GM21717 (cell line): ENCODE measurements at regions not wholly inside any gene's neighbourhood (a gene's known extent, or its start where the extent isn't known, plus 50 kb on each side); places are given as distances from the start of the nearest gene placed in this dataset.

ENCODE experiments used
- ATAC-seq: cut with Tn5 transposase; IDR thresholded peaks from one replicate; pipeline ENCODE4 v1.9.1; 2021; ENCODE audit warnings: mild to moderate bottlenecking, moderate library complexity; ENCODE audit not compliant: unreplicated experiment

GRCh38 chr14:58923751-58924405 lies 264.6 kb upstream of the DAAM1 start:
- ATAC-seq: no peak

DNA sequence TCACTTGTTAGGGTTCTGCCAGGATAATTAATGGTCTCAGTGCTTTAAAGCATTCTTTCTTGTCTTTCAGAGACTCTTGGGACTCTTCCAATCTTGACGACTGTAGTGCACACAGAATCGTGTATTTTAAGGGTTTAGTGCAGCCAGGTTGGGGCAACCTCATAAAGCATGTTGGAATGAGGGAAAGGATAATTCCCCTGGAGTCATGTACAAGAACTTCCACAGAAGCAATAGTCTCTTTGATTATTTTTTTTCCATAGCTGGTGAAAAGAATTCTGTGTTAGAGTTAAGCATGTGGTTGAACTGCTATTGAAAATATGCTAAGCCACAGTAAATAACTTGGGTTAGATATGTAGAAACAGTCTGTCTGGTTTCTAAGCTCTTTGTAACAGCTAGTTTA lies 246.8 kb upstream of the DAAM1 start:
- ATAC-seq: no peak

GRCh38 chr14:58942516-58942915 lies 246.0 kb upstream of the DAAM1 start:
- no peak for ATAC-seq

DNA sequence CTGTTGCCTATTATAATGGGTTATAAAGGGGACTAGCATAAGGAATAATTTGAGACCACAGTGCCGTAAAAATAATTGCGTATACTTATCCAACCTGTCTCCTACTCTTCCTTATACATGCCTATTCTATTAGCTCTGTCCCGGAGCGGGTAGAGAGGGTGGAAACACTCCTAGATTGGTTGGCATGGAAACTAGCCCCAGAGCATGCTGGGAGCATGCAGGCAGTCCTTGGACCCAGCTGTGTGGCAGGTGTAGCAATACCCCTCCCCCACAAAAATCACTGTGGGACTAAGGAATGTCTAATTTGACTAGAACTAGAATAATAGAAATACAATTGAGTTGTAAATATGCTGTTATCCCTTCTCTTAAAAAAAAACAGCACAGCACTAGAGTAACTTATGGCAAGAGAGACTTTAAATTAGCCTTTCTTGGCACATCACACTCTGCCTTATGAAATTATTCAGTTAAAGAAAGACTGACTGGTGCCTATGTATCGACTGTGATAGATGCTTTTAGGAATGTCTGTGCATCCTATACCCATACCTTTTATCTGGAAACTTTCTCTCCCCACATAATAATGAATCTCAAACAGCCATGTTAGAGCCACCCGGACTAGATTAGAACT lies 244.0 kb upstream of the DAAM1 start:
- ATAC-seq: no peak

DNA sequence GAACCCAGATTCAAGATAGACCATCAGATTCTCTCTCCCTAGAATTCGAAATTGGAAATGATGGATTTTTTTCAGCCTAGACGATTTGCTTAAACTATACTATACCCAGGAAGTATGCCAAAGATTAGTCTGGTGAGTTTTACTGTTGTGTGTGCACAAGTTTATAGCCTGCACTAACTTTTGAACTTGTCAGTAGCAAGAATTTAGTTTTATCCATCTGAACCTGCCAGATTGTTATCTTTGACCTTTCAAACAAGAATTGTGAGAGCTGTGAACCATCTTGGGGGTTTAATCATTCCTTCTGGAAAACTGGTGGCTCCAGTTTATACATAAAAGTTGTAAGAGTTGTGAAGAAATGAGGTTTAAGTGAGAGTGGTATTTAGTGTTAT lies 243.5 kb upstream of the DAAM1 start:
- no peak for ATAC-seq

DNA sequence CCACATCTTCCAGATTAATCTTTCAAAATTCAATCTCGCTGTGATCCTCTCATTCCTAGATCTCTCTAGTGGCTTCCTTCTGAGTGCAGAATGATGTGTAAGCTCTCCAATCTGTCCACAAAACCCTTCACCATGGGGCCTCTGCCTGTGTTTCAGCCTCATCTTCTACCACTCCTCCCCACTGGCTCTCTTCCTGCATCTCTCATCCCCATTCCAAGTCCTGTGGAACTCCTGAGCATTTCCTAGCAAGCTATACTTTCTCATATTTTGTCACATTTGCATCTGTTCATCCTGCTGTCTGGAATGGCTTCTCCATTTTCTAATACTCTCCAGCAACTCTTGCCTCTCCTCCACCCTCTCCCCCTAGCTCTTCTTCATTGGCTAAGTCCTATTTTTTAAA lies 242.0 kb upstream of the DAAM1 start:
- ATAC-seq: no peak

- ATAC-seq: no peak
Observed at GRCh38 chr14:58947156-58947555, 241.3 kb upstream of the DAAM1 start.

GRCh38 chr14:58947814-58948445 lies 240.5 kb upstream of the DAAM1 start:
- ATAC-seq: no peak

DNA sequence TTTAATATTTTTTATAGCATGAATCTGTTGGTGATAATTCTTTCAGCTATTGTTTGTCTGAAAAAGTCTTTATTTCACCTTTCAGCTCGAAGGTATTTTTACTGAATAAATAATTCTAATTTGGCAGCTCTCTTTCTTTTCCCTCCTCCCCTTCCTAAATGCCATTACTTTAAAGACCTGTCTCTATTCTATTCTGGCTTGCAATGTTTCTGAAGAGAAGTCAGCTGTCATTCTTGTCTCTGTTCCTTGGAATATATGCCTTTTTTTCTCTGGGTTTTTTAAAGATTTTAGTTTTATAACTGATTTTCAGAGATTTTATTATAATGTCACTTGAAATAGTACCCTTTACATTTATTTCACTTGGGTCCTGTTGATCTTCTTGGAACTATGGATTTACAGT lies 237.9 kb upstream of the DAAM1 start:
- ATAC-seq: no peak

- no peak for ATAC-seq
Observed at GRCh38 chr14:58951143-58951542, 237.3 kb upstream of the DAAM1 start.

DNA sequence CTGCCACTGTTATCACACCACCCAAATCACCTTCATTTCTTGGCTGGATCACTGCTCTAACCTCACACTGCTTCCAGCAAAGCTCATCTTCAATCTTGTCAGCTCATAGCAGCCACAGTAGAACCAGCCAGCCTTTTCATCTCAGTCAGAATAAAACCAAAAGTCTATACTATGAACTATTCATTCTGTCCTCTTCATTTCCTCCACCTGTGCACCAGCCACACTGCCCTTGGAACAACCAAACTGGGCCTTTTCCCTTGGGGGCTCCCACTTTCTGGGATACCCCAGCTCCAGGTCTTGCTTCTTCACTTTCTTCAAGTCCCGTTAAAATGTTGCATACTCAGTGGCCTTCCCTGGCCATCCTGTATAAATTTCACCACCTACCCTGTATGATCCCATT lies 234.4 kb upstream of the DAAM1 start:
- ATAC-seq: no peak

DNA sequence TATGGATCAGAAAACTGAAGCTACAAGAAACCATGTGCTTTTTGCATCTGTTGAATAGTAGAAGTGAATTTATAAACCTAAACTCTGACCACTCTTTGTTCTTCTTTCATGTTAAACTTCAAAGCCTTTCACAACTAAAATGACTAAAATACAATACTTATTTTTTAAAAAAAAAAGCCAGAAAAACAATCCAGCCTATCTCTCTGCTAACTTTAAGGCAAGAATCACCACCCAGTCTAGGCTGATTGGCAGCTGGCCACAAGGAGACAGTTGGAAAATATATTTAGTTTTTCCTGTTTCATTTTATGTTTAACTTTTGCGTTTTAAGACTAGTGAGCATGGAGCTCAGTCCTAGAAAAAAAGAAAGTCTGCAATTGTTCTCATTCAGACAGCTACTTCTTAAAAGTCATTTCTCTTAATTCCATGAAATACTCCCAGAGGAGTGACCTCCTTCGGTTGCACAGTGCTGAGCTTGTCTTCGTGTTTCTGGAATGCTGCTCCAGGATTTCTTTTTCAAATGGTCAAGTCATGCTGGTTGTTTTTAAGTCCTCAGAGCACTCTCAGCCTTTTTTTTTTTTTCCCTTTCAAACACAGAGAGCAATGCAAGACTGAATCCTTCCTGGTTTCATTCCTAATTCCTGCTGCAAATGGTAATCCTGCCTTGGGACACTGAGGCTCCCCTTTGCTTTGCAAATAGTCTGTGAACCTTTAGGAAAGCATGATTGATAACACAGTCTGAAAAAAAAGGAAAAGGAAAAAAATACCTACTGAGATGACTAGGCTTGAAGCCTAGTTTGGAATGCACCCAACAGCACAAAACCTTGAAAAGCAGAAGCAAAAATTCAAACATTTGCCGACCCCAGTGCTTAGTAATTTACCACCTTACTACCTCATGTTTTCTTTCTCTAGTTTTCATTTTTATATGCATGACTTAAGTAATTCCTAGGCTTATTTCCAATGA lies 233.3 kb upstream of the DAAM1 start:
- no peak for ATAC-seq

DNA sequence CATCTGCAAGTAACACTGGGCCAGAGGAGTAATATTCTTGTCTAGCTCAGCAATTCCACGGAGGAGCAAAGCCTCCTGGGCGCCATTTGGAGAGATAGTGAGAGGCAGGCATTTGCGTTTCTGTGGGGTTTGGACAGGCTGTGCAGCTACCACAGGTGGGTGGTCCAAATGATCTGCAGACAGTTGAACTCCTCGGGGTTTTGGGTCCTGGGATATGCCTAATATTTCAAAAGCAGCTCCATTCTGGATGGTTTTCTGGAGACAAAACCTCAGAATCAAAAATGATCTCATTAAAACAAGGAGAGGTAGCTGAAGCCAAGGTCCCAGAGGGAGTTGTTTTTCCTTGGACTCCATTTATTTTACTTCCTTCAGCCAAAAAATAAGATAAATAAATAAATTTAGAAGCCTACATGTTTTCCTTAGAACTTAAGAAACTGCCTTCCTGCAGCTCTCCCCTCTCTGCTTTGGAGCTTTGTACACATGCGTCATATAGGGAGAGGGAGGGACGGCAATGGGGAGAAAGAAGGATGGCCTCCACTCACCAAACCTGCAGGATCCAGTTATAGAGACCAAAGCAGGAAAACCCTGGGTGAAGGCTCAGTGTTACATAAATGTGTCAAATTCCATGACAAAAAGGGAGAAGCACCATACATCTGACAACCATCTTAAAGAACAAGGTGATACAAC lies 227.3 kb upstream of the DAAM1 start:
- no peak for ATAC-seq

DNA sequence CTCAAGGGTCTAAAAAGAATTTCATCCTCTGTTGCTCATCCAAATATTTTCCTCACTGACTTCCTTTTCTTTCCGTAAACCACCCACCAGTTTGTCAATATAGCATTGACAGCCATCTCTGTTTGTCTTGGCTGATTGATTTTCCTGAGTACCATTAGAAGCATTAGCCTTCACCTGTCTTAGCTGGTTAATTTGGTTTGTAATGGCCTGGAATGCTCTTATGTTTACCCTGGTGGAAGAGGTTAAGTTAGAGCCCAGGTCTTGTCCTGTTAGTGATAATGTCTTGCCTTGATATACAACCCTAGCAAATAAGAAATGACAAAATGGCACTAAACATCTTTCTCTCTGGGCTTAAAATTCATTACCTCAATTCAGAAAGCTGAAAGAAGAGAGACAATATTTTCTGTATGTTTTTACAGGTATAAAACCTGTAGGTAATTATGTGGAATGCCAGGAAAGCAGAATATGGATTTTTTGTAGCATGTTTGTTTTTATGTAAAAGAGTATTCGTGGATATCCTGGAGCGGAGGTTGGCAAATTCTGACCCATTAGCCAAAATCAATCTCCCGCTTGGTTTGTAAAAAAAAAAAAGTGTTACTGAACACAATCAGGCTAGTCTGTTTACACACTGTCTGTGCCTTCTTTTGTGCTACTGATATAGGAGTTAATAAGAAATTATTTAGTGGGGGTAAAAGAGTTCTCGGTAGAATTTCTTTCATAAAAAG lies 224.4 kb upstream of the DAAM1 start:
- ATAC-seq: no peak

DNA sequence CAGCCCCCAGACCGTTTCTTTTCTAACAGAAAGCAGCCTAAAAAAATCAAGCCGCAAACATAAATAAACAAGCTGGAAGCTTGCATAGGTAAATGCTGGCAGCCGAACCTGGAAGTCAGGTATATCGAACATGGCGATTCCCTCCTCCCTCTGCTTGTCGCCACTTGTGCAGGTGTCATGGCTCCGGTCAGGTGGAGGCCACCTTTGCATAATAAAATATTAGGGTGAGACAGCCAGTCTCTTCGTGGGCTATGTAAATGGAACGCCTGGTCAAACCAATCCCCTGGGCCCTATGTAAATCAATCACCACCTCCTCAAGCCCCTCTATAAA lies 223.9 kb upstream of the DAAM1 start:
- no peak for ATAC-seq

GRCh38 chr14:58965601-58966000 lies 222.9 kb upstream of the DAAM1 start:
- no peak for ATAC-seq

DNA sequence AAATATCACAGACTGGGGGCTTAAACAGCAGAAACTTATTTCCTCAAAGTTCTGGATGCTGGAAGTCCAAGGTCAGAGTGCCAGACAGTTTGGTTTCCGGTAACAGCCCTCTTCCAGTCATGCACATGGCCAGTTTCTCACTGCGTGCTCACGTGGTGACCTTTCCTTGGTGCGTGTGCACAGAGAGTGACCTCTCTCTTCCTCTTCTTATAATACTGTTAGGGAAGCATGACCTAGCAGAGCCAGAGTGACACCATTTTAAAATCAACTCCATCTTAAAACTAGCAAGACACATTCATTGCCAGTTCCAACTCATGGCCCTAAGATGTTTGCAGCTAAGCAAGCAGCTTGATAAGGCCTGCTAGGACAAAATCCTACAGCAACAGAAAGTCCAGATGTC lies 221.5 kb upstream of the DAAM1 start:
- ATAC-seq: no peak

- ATAC-seq: peak; percentile 68
Observed at GRCh38 chr14:58969951-58970751, 218.3 kb upstream of the DAAM1 start.

DNA sequence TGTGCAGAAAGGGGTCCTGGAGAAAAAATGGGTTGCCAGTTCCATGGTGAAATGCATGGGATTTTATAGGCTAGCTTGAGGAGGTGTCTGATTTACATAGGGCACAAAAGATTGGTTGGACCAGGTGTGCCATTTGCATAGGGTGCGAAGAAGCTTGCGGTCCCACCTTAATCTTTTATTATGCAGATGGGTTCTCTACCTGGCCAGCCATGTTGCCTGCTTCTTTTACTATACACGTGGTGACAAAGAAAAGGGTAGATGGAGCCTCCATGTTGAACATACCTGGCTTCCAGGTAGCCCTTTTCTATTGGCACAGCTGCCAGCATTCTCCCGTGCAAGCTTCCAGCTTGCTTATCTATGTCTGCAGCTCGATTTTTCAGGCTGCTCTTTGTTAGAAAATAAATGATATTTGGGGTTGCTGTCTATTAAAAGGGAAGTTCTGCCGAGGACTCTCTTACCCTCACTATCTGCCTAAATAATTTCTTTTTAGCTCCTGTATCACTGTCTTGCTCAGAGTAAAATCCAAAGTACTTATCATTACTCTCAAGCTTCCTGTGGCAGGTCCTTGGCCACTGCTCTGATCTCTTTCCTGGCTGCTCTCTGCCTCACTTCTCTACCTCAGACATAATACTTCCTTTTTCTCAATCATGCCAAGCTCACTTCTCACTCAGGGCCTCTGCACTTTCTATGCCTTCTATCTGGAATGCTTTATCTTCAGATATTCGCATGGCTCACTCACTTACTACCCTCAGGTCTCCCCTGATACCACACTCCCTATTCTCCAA lies 216.0 kb upstream of the DAAM1 start:
- no peak for ATAC-seq
